Natural killer cell treated with Interleukin-12 subunit alpha and Interleukin-12 subunit beta and Interleukin-15 and Interleukin-18, amount 100 ng/mL, for 72 hours (primary cell): ENCODE measurements at regions not wholly inside any gene's neighbourhood (a gene's known extent, or its start where the extent isn't known, plus 50 kb on each side); places are given as distances from the start of the nearest gene placed in this dataset.
A peak's percentile ranks its signal among the peaks of the same experiment; 100 is the strongest.

ENCODE experiments used
- ATAC-seq, 2 donors: fragments of 150-1000 bp; cut with Tn5 transposase in 1 of 2; sonication (Bioruptor Pico), chemical (Tn5 transposase) in 1 of 2; 2 replicates each; pipeline ENCODE4 v1.10.0; 2021
- DNase-seq: peaks from one replicate; pipeline ENCODE4 v3.0.0; 2022; ENCODE audit warnings: low spot score
- H3K27ac Mint-ChIP-seq, 2 donors: 1 replicate in 1 of 2; 2 replicates in 1 of 2; pipeline ENCODE4 v1.8.0; 2022; ENCODE audit warnings: mixed read lengths in 2 of 2, mild to moderate bottlenecking in 1 of 2, moderate library complexity in 1 of 2
- H3K27me3 Mint-ChIP-seq, 2 donors: 1 replicate in 1 of 2; 2 replicates in 1 of 2; pipeline ENCODE4 v1.8.0; 2022; ENCODE audit warnings: mixed read lengths in 2 of 2
- H3K36me3 Mint-ChIP-seq: one replicate; pipeline ENCODE4 v1.8.0; 2022; ENCODE audit warnings: mixed read lengths
- H3K4me1 Mint-ChIP-seq, 2 donors: 1 replicate in 1 of 2; 2 replicates in 1 of 2; pipeline ENCODE4 v1.8.0; 2022; ENCODE audit warnings: low read depth in 2 of 2, mixed read lengths in 2 of 2, mild to moderate bottlenecking in 1 of 2
- H3K4me3 Mint-ChIP-seq: one replicate; pipeline ENCODE4 v1.8.0; 2022; ENCODE audit warnings: mixed read lengths
- H3K9me3 Mint-ChIP-seq: 2 replicates; pipeline ENCODE4 v1.8.0; 2022; ENCODE audit warnings: mixed read lengths

DNA sequence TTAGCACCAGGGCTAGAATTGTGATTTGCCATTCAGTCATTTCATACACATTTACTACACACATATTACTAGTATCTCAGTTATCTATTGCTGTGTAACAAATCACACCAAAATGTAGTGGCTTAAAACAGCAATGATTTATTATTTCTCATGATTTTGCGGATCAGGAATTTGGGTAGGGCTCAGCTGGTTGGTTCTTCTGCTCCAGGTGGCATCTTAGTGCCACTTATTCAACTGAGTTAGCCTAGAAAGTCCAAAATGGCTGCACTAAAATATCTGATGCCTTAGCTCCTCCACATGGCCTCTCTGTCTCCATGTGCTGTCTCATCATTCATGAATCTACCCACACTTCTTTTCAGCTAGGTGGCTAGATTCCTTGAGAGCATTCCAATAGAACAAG lies 107.1 kb downstream of the ZFP36L2 start:
- DNase-seq (no peak), ATAC-seq (no peak)
- no peaks in the 10 kb centered on the region for H3K9me3 Mint-ChIP-seq
- peaks cover 15% of the 10 kb centered on the region for H3K36me3 Mint-ChIP-seq
- H3K27ac Mint-ChIP-seq, result no peak overlapping the region
- H3K27me3 Mint-ChIP-seq, result no peaks in the 10 kb centered on the region
- H3K4me1 Mint-ChIP-seq, result peaks cover 0 to 5% of the 10 kb centered on the region in 2 donors
- H3K4me3 Mint-ChIP-seq, result no peak overlapping the region

- DNase-seq (no peak), ATAC-seq (no peak)
- Mint-ChIP-seq H3K4me3 (no peak overlapping the region), H3K27ac (no peak overlapping the region), H3K36me3 (peaks cover 15% of the 10 kb centered on the region), H3K9me3 (no peaks in the 10 kb centered on the region), H3K27me3 (no peaks in the 10 kb centered on the region), H3K4me1 (peaks cover 0 to 5% of the 10 kb centered on the region in 2 donors)
These were observed 108.8 kb downstream of the ZFP36L2 start for GRCh38 chr2:43117521-43118143.

GRCh38 chr2:43116988-43117387 lies 109.4 kb downstream of the ZFP36L2 start:
- Mint-ChIP-seq H3K36me3 (peaks cover 15% of the 10 kb centered on the region), H3K4me3 (no peak overlapping the region), H3K27me3 (no peaks in the 10 kb centered on the region), H3K27ac (no peak overlapping the region), H3K9me3 (no peaks in the 10 kb centered on the region), H3K4me1 (peaks cover 0 to 5% of the 10 kb centered on the region in 2 donors)
- DNase-seq (no peak), ATAC-seq (no peak)

GRCh38 chr2:43115881-43116280 lies 110.5 kb downstream of the ZFP36L2 start:
- ATAC-seq, result no peak
- H3K36me3 Mint-ChIP-seq, result peaks cover 15% of the 10 kb centered on the region
- H3K4me3 Mint-ChIP-seq, result no peak overlapping the region
- no peak for DNase-seq
- no peaks in the 10 kb centered on the region for H3K27me3 Mint-ChIP-seq
- no peaks in the 10 kb centered on the region for H3K9me3 Mint-ChIP-seq
- H3K4me1 Mint-ChIP-seq, result peaks cover 0 to 5% of the 10 kb centered on the region in 2 donors
- H3K27ac Mint-ChIP-seq, result no peak overlapping the region

DNA sequence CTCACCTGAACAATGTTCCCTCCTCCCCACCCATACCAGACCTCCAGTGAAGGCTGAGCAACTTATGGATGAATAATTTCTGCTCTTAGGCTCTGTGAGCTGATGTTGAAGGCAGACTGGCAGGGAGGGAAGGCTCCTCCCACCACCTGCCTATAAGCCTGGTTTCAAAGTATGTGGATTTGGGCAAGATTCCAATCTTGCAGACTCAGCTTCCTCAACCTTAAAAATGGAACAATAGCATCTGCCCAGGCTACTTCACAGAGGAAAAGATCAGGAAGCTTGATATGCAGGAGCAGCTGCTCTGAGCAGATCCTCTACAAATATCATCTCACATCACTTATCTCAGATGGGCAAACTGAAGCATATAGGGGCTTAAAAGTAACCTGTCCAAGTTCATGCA lies 112.2 kb downstream of the ZFP36L2 start:
- H3K4me1 Mint-ChIP-seq, result peaks cover 4 to 5% of the 10 kb centered on the region in 2 donors
- H3K36me3 Mint-ChIP-seq, result peaks cover 8% of the 10 kb centered on the region
- H3K9me3 Mint-ChIP-seq, result no peaks in the 10 kb centered on the region
- no peak for ATAC-seq
- no peak overlapping the region for H3K4me3 Mint-ChIP-seq
- no peak overlapping the region for H3K27ac Mint-ChIP-seq
- DNase-seq, result no peak
- H3K27me3 Mint-ChIP-seq, result no peaks in the 10 kb centered on the region

GRCh38 chr2:43111788-43112554 lies 114.4 kb downstream of the ZFP36L2 start:
- H3K4me3 Mint-ChIP-seq, result no peak overlapping the region
- H3K9me3 Mint-ChIP-seq, result no peaks in the 10 kb centered on the region
- H3K4me1 Mint-ChIP-seq, result peaks cover 5 to 12% of the 10 kb centered on the region in 2 donors
- H3K27me3 Mint-ChIP-seq, result no peaks in the 10 kb centered on the region
- H3K36me3 Mint-ChIP-seq, result no peaks in the 10 kb centered on the region
- peak; percentile 40 for DNase-seq
- no peak overlapping the region for H3K27ac Mint-ChIP-seq
- ATAC-seq, result no peak

GRCh38 chr2:43110442-43110871 lies 115.9 kb downstream of the ZFP36L2 start:
- DNase-seq (peak; percentile 15), ATAC-seq (no peak)
- Mint-ChIP-seq H3K4me1 (peaks cover 5 to 16% of the 10 kb centered on the region in 2 donors), H3K9me3 (no peaks in the 10 kb centered on the region), H3K27me3 (no peaks in the 10 kb centered on the region), H3K27ac (no peak overlapping the region), H3K4me3 (no peak overlapping the region), H3K36me3 (no peaks in the 10 kb centered on the region)

DNA sequence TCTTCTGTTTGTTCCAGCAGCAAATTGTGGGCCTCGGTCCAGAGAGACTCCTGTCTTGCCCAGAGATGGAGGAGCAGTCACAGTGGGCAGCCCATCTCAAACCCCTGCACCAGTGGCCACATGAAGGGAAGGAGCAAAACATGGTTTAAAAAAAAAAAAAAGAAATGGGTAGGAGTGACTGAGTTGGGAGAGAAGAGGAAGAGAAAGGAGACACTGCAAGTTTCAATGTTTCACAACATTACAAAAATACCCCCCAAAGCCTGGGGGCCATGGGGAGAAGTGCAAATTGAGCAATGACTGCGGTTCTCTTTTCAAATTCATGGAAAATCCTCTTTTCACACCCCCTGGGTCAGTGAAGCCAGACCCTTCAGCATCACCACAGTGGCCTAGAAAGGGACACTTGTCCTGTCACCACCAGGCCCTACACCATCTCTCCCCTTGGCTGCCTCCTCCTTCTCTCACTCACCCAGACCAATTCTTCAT lies 117.1 kb downstream of the ZFP36L2 start:
- Mint-ChIP-seq H3K36me3 (no peaks in the 10 kb centered on the region), H3K27me3 (no peaks in the 10 kb centered on the region)
- peak in 1 of 2 donors; percentile 55 for ATAC-seq

GRCh38 chr2:43107679-43108078 lies 118.7 kb downstream of the ZFP36L2 start:
- Mint-ChIP-seq H3K9me3 (peaks cover 4% of the 10 kb centered on the region), H3K4me3 (no peak overlapping the region), H3K36me3 (no peaks in the 10 kb centered on the region), H3K27me3 (no peaks in the 10 kb centered on the region), H3K4me1 (peaks cover 0 to 16% of the 10 kb centered on the region in 2 donors), H3K27ac (peak overlapping the region in 1 of 2 donors; percentile 61)
- DNase-seq, result no peak
- ATAC-seq, result no peak

More for the DNA sequence above, 117.1 kb downstream of the ZFP36L2 start:
- H3K27ac Mint-ChIP-seq, result no peak overlapping the region
- H3K4me3 Mint-ChIP-seq, result no peak overlapping the region
- no peak for DNase-seq
- H3K9me3 Mint-ChIP-seq, result peaks cover under 1% of the 10 kb centered on the region
- H3K4me1 Mint-ChIP-seq, result peaks cover 0 to 16% of the 10 kb centered on the region in 2 donors

- H3K4me3 Mint-ChIP-seq, result no peak overlapping the region
- peaks cover 4% of the 10 kb centered on the region for H3K9me3 Mint-ChIP-seq
- ATAC-seq, result no peak
- no peaks in the 10 kb centered on the region for H3K36me3 Mint-ChIP-seq
- H3K4me1 Mint-ChIP-seq, result peaks cover 0 to 16% of the 10 kb centered on the region in 2 donors
- no peak for DNase-seq
- no peaks in the 10 kb centered on the region for H3K27me3 Mint-ChIP-seq
- peak overlapping the region in 1 of 2 donors; percentile 61 for H3K27ac Mint-ChIP-seq
These were observed 119.6 kb downstream of the ZFP36L2 start for GRCh38 chr2:43106559-43107527.

GRCh38 chr2:43105586-43106558 lies 120.5 kb downstream of the ZFP36L2 start:
- Mint-ChIP-seq H3K9me3 (peaks cover 4% of the 10 kb centered on the region), H3K27me3 (no peaks in the 10 kb centered on the region), H3K36me3 (no peaks in the 10 kb centered on the region), H3K4me1 (peaks cover 0 to 16% of the 10 kb centered on the region in 2 donors), H3K27ac (peak overlapping the region in 1 of 2 donors; percentile 61), H3K4me3 (no peak overlapping the region)
- no peak for DNase-seq
- no peak for ATAC-seq

DNA sequence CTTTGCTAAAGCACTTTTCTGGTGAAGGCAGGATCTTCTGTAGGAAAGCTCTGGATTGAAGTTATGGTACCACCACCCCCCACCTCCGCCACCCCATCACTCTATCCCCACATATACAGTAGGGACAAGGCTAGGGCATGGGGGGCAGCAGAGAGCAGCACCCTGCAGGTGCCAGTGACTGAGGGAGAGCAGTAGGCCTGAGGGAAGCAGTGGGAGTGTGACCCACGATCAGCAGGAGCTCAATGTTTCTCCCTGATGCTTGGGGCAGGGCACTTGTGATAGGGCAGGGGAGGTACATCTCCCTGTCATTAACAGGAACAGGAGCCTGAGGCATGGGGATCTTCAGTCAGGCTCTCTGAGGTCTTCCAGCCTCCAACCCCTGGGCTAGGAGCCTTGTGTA lies 121.6 kb downstream of the ZFP36L2 start:
- H3K4me3 Mint-ChIP-seq, result no peak overlapping the region
- H3K36me3 Mint-ChIP-seq, result no peaks in the 10 kb centered on the region
- no peak overlapping the region for H3K27ac Mint-ChIP-seq
- H3K27me3 Mint-ChIP-seq, result peaks cover 0 to 4% of the 10 kb centered on the region in 2 donors
- H3K9me3 Mint-ChIP-seq, result peaks cover 4% of the 10 kb centered on the region
- no peak for DNase-seq
- peaks cover 0 to 16% of the 10 kb centered on the region in 2 donors for H3K4me1 Mint-ChIP-seq
- ATAC-seq, result no peak
